Heart right ventricle (tissue), 16 donors: ENCODE measurements at regions not wholly inside any gene's neighbourhood (a gene's known extent, or its start where the extent isn't known, plus 50 kb on each side); places are given as distances from the start of the nearest gene placed in this dataset.

Source experiments
- ATAC-seq, 8 donors: fragments of 200-7000 bp; cut with Tn5 transposase; one replicate each; pipeline ENCODE4 v1.9.1; 2020; ENCODE audit warnings: mild to moderate bottlenecking in 8 of 8, moderate library complexity in 8 of 8, moderate number of reproducible peaks in 1 of 8
- DNase-seq, 2 donors: peaks; one replicate each; pipeline ENCODE4 v3.0.0-alpha.2; 2020
- H3K27ac ChIP-seq, 10 donors: fragments of 200-600 bp; sonication (generic) in 2 of 10; one replicate each; pipeline versions ENCODE4 v1.5.0 to v1.8.0; 2020 to 2022; ENCODE audit warnings: mild to moderate bottlenecking in 3 of 10
- H3K27me3 ChIP-seq, 7 donors: fragments of 200-600 bp; one replicate each; pipeline ENCODE4 v1.8.0; 2021 to 2022; ENCODE audit warnings: mild to moderate bottlenecking in 2 of 7
- H3K36me3 ChIP-seq, 9 donors: fragments of 200-600 bp; sonication (generic) in 1 of 9; one replicate each; pipeline versions ENCODE4 v1.5.0 to v1.8.0; 2020 to 2022; ENCODE audit warnings: mild to moderate bottlenecking in 2 of 9
- H3K4me1 ChIP-seq, 9 donors: fragments of 200-600 bp; sonication (generic) in 1 of 9; one replicate each; pipeline versions ENCODE4 v1.5.0 to v1.8.0; 2020 to 2022; ENCODE audit warnings: mild to moderate bottlenecking in 4 of 9
- H3K4me3 ChIP-seq, 10 donors: fragments of 200-600 bp; sonication (generic) in 2 of 10; one replicate each; pipeline versions ENCODE4 v1.5.0 to v1.8.0; 2020 to 2022; ENCODE audit warnings: mild to moderate bottlenecking in 7 of 10, moderate library complexity in 2 of 10
- H3K9me3 ChIP-seq, 11 donors: fragments of 200-600 bp in 10 of 11; sonication (generic) in 2 of 11; one replicate each; pipeline versions ENCODE4 v1.5.0 to v1.8.0; 2013 to 2022; ENCODE audit warnings: mild to moderate bottlenecking in 2 of 11, control low read depth in 1 of 11, moderate library complexity in 1 of 11
- CTCF ChIP-seq, 9 donors: fragments of 200-600 bp; sonication (generic) in 2 of 9; IDR thresholded peaks; one replicate each; pipeline versions ENCODE4 v1.5.0 to v1.8.0; 2021 to 2022; ENCODE audit warnings: antibody characterized with exemption in 9 of 9, mild to moderate bottlenecking in 5 of 9, moderate library complexity in 1 of 9
- WGBS, 2 donors: extraction: QIAGEN DNeasy Blood & Tissue Kit; methylation state at CpG; one replicate each; pipeline ENCODE4 v1.1.7; 2013; ENCODE audit warnings: inconsistent platforms in 1 of 2; 5-methylcytosine and 5-hydroxymethylcytosine counted together
- intact Hi-C, 10 donors: fragments of 100-400 bp; cut with DNase I; formaldehyde crosslinking; loops; one replicate each; pipeline versions ENCODE4 v1.11.1 to v1.14.2; 2022
- donor health status: Arrhythmogenic right ventricular cardiomyopathy.
- donor health status: ischemic (EF 13 %, LVEDD 7.1; RV severe dilation, severe dysfunction).
- donor health status: healthy with polysubstance abuse.
- donor health status: DM: no; HTN: yes; CAD: no.
- donor health status: DM: no; HTN: no; CAD: no.
- donor health status: ischemic (EF 25% LVEDD 6.9; RV normal size, moderate dysfunction).
- donor health status: ischemic (EF 25% LVEDD 5.7; RV mildly dilated, moderate dysfunction).
- donor health status: healthy.
- donor health status: DM: yes; HTN: yes; CAD: no.
- donor health status: Ischemic cardiomyopathy.
- donor health status: ischemic (EF 35%, LVEDD 5.7; RV mildly dilated, moderate dysfunction).
- donor health status: nonischemic (EF 11% LVEDD 7.7; RV severe dilation, severe dysfunction).
- donor health status: DM: yes; HTN: yes; CAD: no.
- donor health status: PGD.
- donor health status: ischemic (EF 29% LVEDD 5.4; RV normal size, mild dysfunction).
- donor health status: nonischemic (EF 23%, LVEDD 6.1; RV moderate dilation, normal function).

DNA sequence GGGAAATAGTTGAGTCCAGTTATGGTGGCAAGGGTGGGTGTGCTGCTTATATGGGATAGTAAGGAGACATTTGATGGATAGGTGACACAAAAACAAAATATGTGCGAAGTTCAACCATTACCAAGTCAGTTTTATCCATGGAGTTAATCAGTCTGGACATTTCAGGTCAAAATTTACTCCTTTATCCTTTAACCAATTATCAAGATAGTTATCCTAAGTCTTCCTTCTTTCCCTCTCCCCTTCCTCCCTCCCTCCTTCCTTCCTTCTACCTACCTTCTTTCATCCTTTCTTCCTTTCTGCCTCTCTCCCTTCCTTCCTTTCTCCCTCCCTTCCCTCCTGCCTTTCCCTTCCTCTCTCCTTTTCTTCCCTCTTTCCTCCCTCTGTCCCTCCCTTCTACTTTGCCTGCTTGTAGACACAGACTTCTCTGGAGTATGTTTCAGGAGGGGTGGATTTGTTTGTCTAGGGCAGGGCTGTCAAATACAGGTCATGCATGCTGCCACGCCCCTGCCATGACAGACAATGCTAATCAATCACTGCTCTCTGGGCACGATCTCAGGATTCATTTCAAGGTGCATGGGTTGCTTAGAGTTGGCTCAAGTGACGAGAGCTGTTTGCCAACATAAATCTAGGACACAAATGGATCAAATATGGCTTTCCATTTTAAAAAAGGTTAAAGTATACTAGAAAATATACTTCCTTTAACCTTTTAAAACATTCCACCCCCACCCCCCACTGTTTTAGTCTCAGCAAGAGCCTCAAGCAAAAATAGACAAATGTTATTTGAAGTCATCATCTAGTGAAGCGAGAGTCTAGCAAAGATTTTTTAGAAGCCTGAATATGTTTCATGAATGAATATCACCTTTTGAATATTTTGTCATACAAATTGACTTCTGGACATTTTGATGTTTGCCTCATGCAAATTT is 281.6 kb upstream of the CITED2 start:
- Histone ChIP-seq H3K36me3 (no peaks in the 10 kb centered on the region), H3K4me1 (no peaks in the 10 kb centered on the region), H3K9me3 (no peaks in the 10 kb centered on the region), H3K27ac (no peak overlapping the region), H3K4me3 (no peak overlapping the region), H3K27me3 (no peaks in the 10 kb centered on the region)
- 81 to 90% methylated on average over 5 of the region's 5 CpGs for WGBS, 2 donors
- DNase-seq: no peak
- intact Hi-C loops: no loop called here
- ATAC-seq: no peak
- no peak for TF ChIP-seq CTCF (IDR thresholded peaks at IDR 0.05)

GRCh38 chr6:139654888-139655782 is 280.7 kb upstream of the CITED2 start:
- no peaks in the 10 kb centered on the region for H3K27me3 ChIP-seq
- no peaks in the 10 kb centered on the region for H3K9me3 ChIP-seq
- no peak for ATAC-seq
- 90 to 94% methylated on average over 10 of the region's 10 CpGs for WGBS, 2 donors
- H3K4me3 ChIP-seq: no peak overlapping the region
- no peak overlapping the region for H3K27ac ChIP-seq
- no peaks in the 10 kb centered on the region for H3K36me3 ChIP-seq
- intact Hi-C loops: no loop called here
- no peak for TF ChIP-seq CTCF (IDR thresholded peaks at IDR 0.05)
- H3K4me1 ChIP-seq: no peaks in the 10 kb centered on the region
- DNase-seq: no peak

DNA sequence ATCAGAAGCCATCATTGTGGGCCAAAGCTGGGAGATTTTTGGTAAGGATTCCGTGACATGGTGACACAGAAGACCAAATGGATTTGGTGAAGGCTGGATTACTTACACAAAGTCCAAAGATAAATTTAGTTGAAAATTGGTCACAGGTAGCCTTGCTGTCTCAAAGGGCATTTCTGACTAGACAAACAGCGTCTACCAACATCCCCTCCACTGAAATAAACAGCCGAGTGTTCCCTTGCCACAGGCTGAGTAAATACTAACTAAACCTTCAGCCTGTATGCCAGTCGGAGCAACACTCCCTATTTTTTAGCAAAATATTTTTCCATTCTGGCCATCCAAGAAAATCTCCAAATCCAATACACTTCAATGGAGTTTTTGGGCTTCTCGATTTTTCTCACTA is 279.9 kb upstream of the CITED2 start:
- no peak for ATAC-seq

More for the DNA sequence above, 279.9 kb upstream of the CITED2 start:
- peaks cover 0 to 1% (median 0%) of the 10 kb centered on the region in 11 donors for H3K9me3 ChIP-seq
- DNase-seq: no peak
- peaks cover 0 to 1% (median 0%) of the 10 kb centered on the region in 9 donors for H3K4me1 ChIP-seq
- H3K27ac ChIP-seq: no peak overlapping the region
- no peak for TF ChIP-seq CTCF (IDR thresholded peaks at IDR 0.05)
- no peak overlapping the region for H3K4me3 ChIP-seq
- intact Hi-C loops: no loop called here
- no peaks in the 10 kb centered on the region for H3K27me3 ChIP-seq
- WGBS, 2 donors: 94 to 97% methylated on average over 5 of the region's 5 CpGs
- no peaks in the 10 kb centered on the region for H3K36me3 ChIP-seq
